Endothelial cell of hepatic sinusoid (primary cell): ENCODE measurements at regions not wholly inside any gene's neighbourhood (a gene's known extent, or its start where the extent isn't known, plus 50 kb on each side); places are given as distances from the start of the nearest gene placed in this dataset.
"Not testable (repeated sequence)": the region's sequence is repeated elsewhere in the genome, so short reads cannot be mapped to it uniquely, and the experiment has no call there.

Source experiments
- in situ Hi-C: cut with HindIII; loops from 2 replicates; pipeline ENCODE4 v1.10.0; 2017; ENCODE audit warnings: low sequenced_read_pairs

GRCh38 chr3:167109746-167110145, 270.4 kb downstream of the ZBBX start:
- in situ Hi-C loops: no loop called here

- in situ Hi-C loops: no loop called here
Measured at GRCh38 chr3:167106456-167106855, 273.6 kb downstream of the ZBBX start.

- in situ Hi-C loops: no loop called here
Measured at GRCh38 chr3:167102071-167102470, 278.0 kb downstream of the ZBBX start.

GRCh38 chr3:167100651-167101050, 279.4 kb downstream of the ZBBX start:
- in situ Hi-C loops: no loop called here

GRCh38 chr3:167100200-167100599, 279.9 kb downstream of the ZBBX start:
- in situ Hi-C loops: no loop called here

- in situ Hi-C loops: no loop called here
Measured at GRCh38 chr3:167095976-167096375, 284.1 kb downstream of the ZBBX start.

GRCh38 chr3:167094632-167095031, 285.5 kb downstream of the ZBBX start:
- in situ Hi-C loops: no loop called here

- in situ Hi-C loops: no loop called here
Measured at GRCh38 chr3:167091226-167091625, 288.9 kb downstream of the ZBBX start.

GRCh38 chr3:167084545-167084944, 295.6 kb downstream of the ZBBX start:
- in situ Hi-C loops: no loop called here

- in situ Hi-C loops: no loop called here
Measured at GRCh38 chr3:167078070-167078622, 302.0 kb downstream of the ZBBX start.

GRCh38 chr3:167067787-167068161, 312.3 kb downstream of the ZBBX start:
- in situ Hi-C loops: no loop called here

- in situ Hi-C loops: no loop called here
Measured at GRCh38 chr3:167066977-167067786, 312.9 kb downstream of the ZBBX start.

- in situ Hi-C loops: no loop called here
Measured at GRCh38 chr3:167057581-167057980, 322.5 kb downstream of the ZBBX start.

GRCh38 chr3:167054926-167055325, 325.2 kb downstream of the ZBBX start:
- in situ Hi-C loops: no loop called here

GRCh38 chr3:167051421-167051820, 328.7 kb downstream of the ZBBX start:
- in situ Hi-C loops: no loop called here

- in situ Hi-C loops: no loop called here
Measured at GRCh38 chr3:167033866-167034265, 346.2 kb downstream of the ZBBX start.

- in situ Hi-C loops: no loop called here
Measured at GRCh38 chr3:167032267-167032876, 347.7 kb downstream of the ZBBX start.

- in situ Hi-C loops: no loop called here
Measured at GRCh38 chr3:167031364-167032049, 348.6 kb downstream of the ZBBX start.

GRCh38 chr3:167030082-167030725, 349.9 kb downstream of the ZBBX start:
- in situ Hi-C loops: no loop called here

GRCh38 chr3:167019503-167019902, 360.6 kb downstream of the ZBBX start:
- in situ Hi-C loops: not testable (repeated sequence)

- in situ Hi-C loops: not testable (repeated sequence)
Measured at GRCh38 chr3:167018591-167019111, 361.4 kb downstream of the ZBBX start.
